Mammary epithelial cell (primary cell): ENCODE measurements at regions not wholly inside any gene's neighbourhood (a gene's known extent, or its start where the extent isn't known, plus 50 kb on each side); places are given as distances from the start of the nearest gene placed in this dataset.

ENCODE experiments used
- EZH2 ChIP-seq: IDR thresholded peaks from 2 replicates; pipeline ENCODE4 v1.6.1; 2012; ENCODE audit warnings: low read length, inconsistent platforms, borderline replicate concordance
- TF ChIP-seq, protein P1 (sequence below), 2 donors: IDR thresholded peaks in 1 of 2; conservative IDR thresholded peaks in 1 of 2; 2 replicates each; pipeline ENCODE4 v1.5.1; 2011 to 2012; ENCODE audit warnings: inconsistent platforms in 2 of 2, low read length in 2 of 2, mild to moderate bottlenecking in 2 of 2, control low read depth in 1 of 2, low read depth in 1 of 2; ENCODE audit not compliant: insufficient read depth in 1 of 2; ENCODE audit errors: extremely low read depth in 1 of 2

DNA sequence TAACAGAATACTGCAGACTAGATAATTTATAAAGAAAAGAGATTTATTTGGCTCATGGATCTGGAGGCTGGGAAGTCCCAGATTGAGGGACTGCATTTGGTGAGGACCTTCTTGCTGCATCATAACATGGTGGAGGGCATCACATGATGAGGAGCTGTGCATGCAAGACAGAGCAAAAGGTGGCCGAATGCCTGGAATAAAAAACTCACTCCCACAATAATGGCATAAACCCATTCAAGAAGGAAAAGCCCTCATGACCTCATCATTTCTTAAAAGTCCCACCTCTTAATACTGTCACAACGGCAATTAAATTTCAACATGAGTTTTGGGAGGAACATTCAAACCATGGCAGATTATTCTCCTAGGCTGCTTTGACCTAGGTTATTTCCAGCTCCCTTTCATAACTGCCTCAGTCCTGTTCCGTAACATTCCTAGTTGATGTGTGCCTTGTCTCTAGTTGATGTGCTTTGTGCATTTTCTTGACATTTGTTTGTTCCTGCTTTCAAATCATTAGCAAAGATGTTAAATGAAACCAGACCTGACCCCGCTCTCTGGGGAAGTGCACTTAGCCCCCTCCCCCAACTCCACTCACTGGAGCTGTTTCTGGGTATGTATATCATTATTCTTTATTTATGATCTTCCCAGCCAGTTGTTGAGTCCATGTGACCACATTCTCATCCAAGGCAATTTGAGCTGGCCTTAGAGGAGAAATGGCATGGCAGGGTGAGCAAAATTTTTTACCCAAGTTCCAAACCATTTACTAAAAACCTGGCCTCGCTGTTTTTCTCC lies 148.5 kb downstream of the GDAP2 start:
- TF ChIP-seq, protein P1, sequence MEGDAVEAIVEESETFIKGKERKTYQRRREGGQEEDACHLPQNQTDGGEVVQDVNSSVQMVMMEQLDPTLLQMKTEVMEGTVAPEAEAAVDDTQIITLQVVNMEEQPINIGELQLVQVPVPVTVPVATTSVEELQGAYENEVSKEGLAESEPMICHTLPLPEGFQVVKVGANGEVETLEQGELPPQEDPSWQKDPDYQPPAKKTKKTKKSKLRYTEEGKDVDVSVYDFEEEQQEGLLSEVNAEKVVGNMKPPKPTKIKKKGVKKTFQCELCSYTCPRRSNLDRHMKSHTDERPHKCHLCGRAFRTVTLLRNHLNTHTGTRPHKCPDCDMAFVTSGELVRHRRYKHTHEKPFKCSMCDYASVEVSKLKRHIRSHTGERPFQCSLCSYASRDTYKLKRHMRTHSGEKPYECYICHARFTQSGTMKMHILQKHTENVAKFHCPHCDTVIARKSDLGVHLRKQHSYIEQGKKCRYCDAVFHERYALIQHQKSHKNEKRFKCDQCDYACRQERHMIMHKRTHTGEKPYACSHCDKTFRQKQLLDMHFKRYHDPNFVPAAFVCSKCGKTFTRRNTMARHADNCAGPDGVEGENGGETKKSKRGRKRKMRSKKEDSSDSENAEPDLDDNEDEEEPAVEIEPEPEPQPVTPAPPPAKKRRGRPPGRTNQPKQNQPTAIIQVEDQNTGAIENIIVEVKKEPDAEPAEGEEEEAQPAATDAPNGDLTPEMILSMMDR (conservative IDR thresholded peaks at IDR 0.05 in 1 of 2, IDR thresholded peaks at IDR 0.05 in 1 of 2; ENCODE audit: extremely low read depth in 1 of 2, insufficient read depth in 1 of 2, low read depth in 1 of 2, low read length in 2 of 2): no peak
- no peak for TF ChIP-seq EZH2
